ENCODE measurements at regions not wholly inside any gene's neighbourhood (a gene's known extent, or its start where the extent isn't known, plus 50 kb on each side); places are given as distances from the start of the nearest gene placed in this dataset.

DNA sequence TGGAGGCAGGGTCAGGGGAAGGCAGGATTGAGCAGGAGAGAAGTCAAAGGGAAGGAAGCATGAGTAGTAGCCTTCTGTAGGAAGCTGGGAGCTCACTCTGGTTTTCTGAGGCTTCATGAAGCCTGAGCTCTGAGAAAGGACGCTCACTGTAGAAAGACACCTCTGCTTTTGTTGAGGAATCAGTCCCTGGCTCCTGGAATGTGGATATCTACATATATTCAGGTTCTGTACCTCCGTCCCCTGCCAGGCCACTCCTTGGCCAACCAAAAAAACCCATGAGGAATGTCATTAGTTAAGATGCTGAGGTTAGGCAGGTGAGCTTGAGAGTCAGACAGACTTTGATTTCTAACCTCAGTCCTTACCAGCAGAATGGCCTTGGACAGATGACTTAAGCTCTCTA is 283.5 kb upstream of the HABP2 start:
- TF ChIP-seq POLR2A (IDR thresholded peaks at IDR 0.05), result no peak
- TF ChIP-seq, protein P1, sequence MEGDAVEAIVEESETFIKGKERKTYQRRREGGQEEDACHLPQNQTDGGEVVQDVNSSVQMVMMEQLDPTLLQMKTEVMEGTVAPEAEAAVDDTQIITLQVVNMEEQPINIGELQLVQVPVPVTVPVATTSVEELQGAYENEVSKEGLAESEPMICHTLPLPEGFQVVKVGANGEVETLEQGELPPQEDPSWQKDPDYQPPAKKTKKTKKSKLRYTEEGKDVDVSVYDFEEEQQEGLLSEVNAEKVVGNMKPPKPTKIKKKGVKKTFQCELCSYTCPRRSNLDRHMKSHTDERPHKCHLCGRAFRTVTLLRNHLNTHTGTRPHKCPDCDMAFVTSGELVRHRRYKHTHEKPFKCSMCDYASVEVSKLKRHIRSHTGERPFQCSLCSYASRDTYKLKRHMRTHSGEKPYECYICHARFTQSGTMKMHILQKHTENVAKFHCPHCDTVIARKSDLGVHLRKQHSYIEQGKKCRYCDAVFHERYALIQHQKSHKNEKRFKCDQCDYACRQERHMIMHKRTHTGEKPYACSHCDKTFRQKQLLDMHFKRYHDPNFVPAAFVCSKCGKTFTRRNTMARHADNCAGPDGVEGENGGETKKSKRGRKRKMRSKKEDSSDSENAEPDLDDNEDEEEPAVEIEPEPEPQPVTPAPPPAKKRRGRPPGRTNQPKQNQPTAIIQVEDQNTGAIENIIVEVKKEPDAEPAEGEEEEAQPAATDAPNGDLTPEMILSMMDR (IDR thresholded peaks at IDR 0.05), result no peak

Measured in body of pancreas (tissue), 4 donors.